ENCODE measurements at regions not wholly inside any gene's neighbourhood (a gene's known extent, or its start where the extent isn't known, plus 50 kb on each side); places are given as distances from the start of the nearest gene placed in this dataset.
"Not testable (repeated sequence)": the region's sequence is repeated elsewhere in the genome, so short reads cannot be mapped to it uniquely, and the experiment has no call there.

GRCh38 chr17:71824671-71825070, 296.1 kb upstream of the SOX9 start:
- DNase-seq (ENCODE audit: low read depth in 4 of 4, low spot score in 3 of 4) = no peak

DNA sequence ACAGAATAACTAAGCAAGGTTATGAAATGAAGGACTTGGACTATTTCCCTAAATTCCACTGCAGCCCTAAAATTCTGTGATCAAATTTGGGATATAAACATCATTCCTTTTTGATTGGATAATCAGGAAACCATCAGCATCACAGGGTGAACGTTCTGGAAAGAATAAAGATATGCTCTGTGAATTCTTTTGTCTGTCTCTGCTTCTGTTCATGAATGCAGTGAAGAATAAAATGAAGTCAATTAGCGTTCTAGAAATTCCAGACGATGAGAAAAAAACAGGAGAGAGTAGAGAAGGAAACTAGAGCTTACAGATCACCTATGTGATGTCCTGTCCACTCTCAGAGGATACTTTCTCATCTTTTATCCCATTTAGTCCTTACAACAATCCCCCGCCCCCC, 295.1 kb upstream of the SOX9 start:
- DNase-seq (ENCODE audit: low read depth in 4 of 4, low spot score in 3 of 4) = no peak

GRCh38 chr17:71828182-71828596, 292.6 kb upstream of the SOX9 start:
- DNase-seq (ENCODE audit: low read depth in 4 of 4, low spot score in 3 of 4) = peak in 3 of 4 donors; percentile 7 to 18 (median 13)

DNA sequence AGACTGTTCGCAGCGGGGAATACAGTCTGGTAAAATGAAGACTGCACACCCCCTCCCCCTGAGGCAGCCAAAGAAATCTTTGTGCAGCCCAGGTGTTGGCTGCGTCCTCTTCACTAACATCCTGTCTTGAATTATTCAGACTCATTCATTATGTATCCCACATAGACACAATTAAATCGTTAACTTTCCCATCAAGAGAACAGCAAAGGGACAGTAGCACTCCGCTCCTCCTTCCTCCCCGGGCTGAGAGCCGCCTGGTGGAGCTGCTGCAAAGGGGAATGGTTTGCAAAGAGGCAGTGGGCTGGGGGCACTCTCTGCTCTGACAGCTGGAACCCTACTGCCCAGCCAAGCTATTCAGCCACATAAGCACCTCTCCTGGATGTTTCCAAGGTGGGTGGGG, 290.0 kb upstream of the SOX9 start:
- no peak for DNase-seq (ENCODE audit: low read depth in 4 of 4, low spot score in 3 of 4)

- no peak for DNase-seq (ENCODE audit: low read depth in 4 of 4, low spot score in 3 of 4)
Measured at GRCh38 chr17:71842986-71843385, 277.8 kb upstream of the SOX9 start.

DNA sequence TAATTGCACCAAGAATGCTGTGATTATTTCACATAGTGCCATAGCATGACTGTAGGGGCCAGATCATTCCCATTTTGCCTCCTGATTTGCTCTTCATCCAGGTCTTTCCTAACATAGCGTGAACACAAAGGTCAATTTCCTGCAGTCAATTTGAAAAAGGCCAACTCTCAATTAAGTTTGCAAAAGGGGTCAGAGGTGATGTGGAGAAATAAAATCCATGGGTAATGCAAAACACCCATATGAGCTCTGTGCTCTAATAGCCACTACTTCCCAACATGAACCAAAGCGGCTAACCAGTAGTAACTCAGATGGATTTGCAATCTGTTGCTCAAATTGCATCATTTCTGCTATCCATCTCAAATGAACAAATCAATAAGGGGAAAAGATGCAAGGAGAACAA, 275.5 kb upstream of the SOX9 start:
- no peak for DNase-seq (ENCODE audit: low read depth in 4 of 4, low spot score in 3 of 4)

GRCh38 chr17:71846561-71847110, 274.2 kb upstream of the SOX9 start:
- no peak for DNase-seq (ENCODE audit: low read depth in 4 of 4, low spot score in 3 of 4)

DNA sequence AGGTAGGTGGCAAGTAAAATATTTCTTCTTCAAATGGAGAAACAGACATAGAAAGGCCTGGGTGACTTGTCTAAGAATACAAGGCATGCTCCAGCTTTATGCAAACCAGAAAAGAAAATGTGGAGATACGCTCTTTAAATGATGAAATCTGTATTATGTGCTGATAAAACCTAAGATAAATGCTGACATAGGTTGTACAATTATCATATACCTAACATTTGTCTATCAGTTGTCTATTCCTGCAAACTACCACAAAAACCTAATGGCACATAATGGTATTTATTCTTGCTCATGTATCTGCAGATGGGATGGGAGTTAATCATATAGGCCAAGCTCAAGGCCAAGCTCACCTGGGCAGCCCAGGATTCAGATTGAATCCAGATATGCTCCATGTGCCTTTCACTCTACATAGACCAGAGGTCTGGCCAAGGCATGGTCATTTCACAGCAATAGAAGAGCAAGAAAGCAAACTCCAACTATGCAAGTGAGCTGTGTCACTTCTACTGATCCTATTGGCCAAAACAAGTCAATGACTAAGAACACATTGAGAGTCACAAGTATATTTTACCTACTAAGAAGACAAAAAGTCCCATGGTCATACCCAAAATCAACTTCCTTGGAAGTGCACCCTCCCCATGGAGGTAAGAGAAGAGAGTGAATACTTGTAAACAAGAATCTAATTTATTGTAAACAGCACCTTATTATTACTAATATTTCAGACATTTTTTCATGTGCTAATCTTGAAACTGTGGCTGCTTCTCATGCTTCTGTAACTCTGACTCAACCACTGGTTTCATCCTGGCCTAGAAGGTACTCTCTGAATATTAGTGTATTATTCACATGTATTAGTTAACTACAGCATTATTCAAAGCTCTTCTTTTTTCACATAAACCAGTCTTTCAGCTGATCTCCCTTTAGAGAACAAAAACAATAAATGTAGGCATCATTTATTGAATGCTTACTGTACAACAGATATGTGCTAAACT, 270.7 kb upstream of the SOX9 start:
- no peak for DNase-seq (ENCODE audit: low read depth in 4 of 4, low spot score in 3 of 4)

DNA sequence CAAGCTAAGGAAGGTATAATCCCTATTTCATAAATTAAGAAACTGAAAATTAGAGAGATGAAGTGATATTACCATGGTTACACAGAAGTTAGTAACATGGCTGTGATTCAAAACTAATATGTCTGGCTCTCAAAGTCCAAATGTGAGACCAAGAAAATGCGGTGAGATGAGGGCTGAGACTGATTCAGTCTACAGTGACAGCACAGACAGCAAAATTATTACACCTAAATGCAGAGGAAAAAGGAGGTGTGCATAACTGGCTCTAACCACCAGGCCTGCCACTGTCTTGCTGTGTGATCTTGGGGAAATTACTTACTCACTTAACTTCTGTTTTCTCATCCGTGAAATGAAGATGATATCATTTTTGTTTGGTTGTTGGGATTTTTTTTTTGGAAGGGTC, 270.0 kb upstream of the SOX9 start:
- DNase-seq (ENCODE audit: low read depth in 4 of 4, low spot score in 3 of 4) = no peak

GRCh38 chr17:71855010-71855409, 265.8 kb upstream of the SOX9 start:
- no peak for DNase-seq (ENCODE audit: low read depth in 4 of 4, low spot score in 3 of 4)

- no peak for DNase-seq (ENCODE audit: low read depth in 4 of 4, low spot score in 3 of 4)
Measured at GRCh38 chr17:71864755-71865154, 256.1 kb upstream of the SOX9 start.

- DNase-seq (ENCODE audit: low read depth in 4 of 4, low spot score in 3 of 4) = no peak
Measured at GRCh38 chr17:71866095-71866494, 254.7 kb upstream of the SOX9 start.

DNA sequence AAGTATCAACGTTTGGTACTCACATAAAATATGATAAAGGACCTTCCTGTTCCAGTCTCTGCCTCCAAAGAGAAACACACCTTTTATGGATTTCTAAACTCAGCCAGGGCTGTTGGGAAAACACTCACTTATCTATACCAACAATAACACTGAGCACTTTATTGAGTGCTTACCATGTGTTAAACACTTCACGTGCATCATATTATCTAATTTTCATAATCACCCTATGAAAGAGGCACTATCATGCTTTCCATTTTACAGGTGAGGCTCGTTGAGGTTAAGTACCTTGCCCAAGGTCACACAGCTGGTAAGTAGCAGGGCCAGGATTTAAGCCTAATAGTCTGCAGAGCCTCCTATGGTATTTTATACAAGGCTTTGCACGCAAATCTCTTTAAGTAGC, 251.5 kb upstream of the SOX9 start:
- no peak for DNase-seq (ENCODE audit: low read depth in 4 of 4, low spot score in 3 of 4)

GRCh38 chr17:71869841-71870545, 250.8 kb upstream of the SOX9 start:
- no peak for DNase-seq (ENCODE audit: low read depth in 4 of 4, low spot score in 3 of 4)

DNA sequence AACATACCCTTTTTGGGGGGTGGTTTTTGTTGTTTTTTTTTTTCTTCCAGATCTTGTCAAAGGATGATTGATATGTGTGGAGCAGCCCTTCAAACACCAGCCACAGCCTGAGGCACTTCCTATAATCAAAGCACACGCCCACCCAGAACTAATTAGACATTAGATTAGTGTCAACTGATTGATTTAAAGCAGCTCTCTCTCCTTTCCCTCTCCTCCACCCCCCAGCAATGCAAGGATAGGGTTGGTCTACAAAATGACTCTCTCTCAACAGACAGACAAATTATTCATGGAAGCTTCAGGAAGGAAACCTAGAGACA, 250.3 kb upstream of the SOX9 start:
- DNase-seq (ENCODE audit: low read depth in 4 of 4, low spot score in 3 of 4) = no peak

- DNase-seq (ENCODE audit: low read depth in 4 of 4, low spot score in 3 of 4) = no peak
Measured at GRCh38 chr17:71872843-71873485, 247.9 kb upstream of the SOX9 start.

DNA sequence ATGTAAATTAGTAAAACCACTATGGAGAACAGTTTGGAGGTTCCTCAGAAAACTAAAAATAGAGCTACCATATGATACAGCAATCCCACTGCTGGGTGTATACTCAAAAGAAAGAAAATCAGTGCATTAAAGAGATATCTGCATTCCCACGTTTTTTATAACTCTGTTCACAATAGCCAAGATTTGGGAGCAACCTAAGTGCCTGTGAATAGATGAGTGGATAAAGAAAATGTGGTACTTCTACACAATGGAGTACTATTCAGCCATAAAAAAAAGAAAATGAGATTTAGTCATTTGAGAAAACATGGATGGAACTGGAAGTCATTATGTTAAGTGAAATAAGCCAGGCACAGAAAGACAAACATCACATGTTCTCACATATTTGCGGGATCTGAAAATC, 246.0 kb upstream of the SOX9 start:
- not testable (repeated sequence) for DNase-seq (ENCODE audit: low read depth in 4 of 4, low spot score in 3 of 4)

GRCh38 chr17:71878271-71878670, 242.5 kb upstream of the SOX9 start:
- DNase-seq (ENCODE audit: low read depth in 4 of 4, low spot score in 3 of 4) = no peak

DNA sequence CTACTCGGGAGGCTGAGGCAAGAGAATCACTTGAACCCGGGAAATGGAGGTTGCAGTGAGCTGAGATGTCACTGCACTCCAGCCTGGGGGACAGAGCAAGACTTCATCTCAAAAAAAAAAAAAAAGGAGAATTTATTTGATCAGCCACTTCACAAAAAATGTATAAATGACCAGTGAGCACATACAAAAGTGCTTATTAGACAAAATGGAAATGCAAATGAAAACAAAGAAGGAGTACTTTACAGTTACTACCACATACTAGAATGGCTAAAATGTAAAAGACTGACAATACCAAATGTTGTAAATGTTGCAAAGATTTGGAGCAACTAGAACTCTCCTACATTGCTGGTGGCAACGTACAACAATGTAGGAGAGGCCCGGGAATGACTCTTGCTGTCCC, 241.8 kb upstream of the SOX9 start:
- no peak for DNase-seq (ENCODE audit: low read depth in 4 of 4, low spot score in 3 of 4)

- no peak for DNase-seq (ENCODE audit: low read depth in 4 of 4, low spot score in 3 of 4)
Measured at GRCh38 chr17:71881041-71881440, 239.8 kb upstream of the SOX9 start.

- no peak for DNase-seq (ENCODE audit: low read depth in 4 of 4, low spot score in 3 of 4)
Measured at GRCh38 chr17:71881581-71881980, 239.2 kb upstream of the SOX9 start.

All from right renal pelvis (tissue), 4 donors.